ENCODE measurements at regions not wholly inside any gene's neighbourhood (a gene's known extent, or its start where the extent isn't known, plus 50 kb on each side); places are given as distances from the start of the nearest gene placed in this dataset.

DNA sequence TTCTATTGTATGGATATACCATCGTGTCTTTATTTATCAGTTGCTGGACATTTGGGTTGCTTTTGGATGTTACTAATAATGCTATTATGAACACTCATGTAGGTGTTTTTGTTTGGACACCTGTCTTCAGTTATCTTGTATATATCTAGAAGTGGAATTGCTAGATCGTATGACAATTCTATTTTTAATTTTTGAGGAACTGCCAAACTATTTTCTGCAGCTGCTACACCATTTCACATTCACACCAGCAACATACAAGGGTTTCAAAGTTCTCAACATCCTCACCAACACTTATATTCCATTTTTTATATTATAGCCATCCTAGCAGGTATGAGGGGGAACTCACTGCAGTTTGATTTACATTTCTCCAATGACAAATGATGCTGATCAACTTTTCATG, 324.6 kb downstream of the CAAP1 start:
- TF ChIP-seq EZH2 (IDR thresholded peaks at IDR 0.05; ENCODE audit: borderline replicate concordance, low read depth, low read length, poor library complexity, severe bottlenecking) = no peak
- TF ChIP-seq, protein P1, sequence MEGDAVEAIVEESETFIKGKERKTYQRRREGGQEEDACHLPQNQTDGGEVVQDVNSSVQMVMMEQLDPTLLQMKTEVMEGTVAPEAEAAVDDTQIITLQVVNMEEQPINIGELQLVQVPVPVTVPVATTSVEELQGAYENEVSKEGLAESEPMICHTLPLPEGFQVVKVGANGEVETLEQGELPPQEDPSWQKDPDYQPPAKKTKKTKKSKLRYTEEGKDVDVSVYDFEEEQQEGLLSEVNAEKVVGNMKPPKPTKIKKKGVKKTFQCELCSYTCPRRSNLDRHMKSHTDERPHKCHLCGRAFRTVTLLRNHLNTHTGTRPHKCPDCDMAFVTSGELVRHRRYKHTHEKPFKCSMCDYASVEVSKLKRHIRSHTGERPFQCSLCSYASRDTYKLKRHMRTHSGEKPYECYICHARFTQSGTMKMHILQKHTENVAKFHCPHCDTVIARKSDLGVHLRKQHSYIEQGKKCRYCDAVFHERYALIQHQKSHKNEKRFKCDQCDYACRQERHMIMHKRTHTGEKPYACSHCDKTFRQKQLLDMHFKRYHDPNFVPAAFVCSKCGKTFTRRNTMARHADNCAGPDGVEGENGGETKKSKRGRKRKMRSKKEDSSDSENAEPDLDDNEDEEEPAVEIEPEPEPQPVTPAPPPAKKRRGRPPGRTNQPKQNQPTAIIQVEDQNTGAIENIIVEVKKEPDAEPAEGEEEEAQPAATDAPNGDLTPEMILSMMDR (conservative IDR thresholded peaks at IDR 0.05; ENCODE audit: low read depth, low read length) = no peak
- BruUV-seq (replicated peaks) = no TSS peak
- ChIA-PET CTCF (no interaction called here), POLR2A (ENCODE audit: low non-redundant PET) (no interaction called here)
- H3K27ac ChIP-seq (ENCODE audit: low read depth, low read length, poor library complexity, severe bottlenecking) = no peak overlapping the region
- no peaks in the 10 kb centered on the region for H3K4me1 ChIP-seq (ENCODE audit: insufficient read depth, low read length, poor library complexity, severe bottlenecking)
- no peaks in the 10 kb centered on the region for H3K27me3 ChIP-seq (replicated peaks; ENCODE audit: insufficient read depth, low read depth, low read length, poor library complexity)
- intact Hi-C loops (cut with micrococcal nuclease; ENCODE audit: unreplicated experiment) = no loop called here
- H3K36me3 ChIP-seq (ENCODE audit: insufficient read depth, low read length, poor library complexity, severe bottlenecking) = no peaks in the 10 kb centered on the region
- H3K4me3 ChIP-seq (ENCODE audit: low read depth, low read length, poor library complexity, severe bottlenecking) = no peak overlapping the region
- no peak for DNase-seq (ENCODE audit: low spot score)
- H3K9me3 ChIP-seq (ENCODE audit: low read depth, low read length, poor library complexity, severe bottlenecking) = no peaks in the 10 kb centered on the region

DNA sequence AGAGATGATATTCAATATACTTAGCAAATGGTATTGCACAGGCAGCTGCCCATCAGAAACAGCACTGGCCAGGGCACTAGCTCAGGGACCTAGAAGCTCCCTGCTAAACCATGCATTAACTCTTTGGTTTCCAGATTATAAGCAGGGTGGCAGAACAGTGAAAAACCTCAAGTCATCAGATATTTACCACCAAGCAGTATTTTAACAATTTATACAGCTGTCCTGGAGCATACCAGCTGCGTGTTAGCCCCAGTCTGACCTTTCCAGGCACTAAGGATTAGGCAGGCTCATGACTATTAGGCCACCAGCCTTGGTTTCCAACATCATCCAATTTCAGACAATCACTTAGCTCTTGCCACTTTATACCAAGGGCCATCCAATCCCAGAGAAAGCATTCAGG, 326.5 kb downstream of the CAAP1 start:
- intact Hi-C loops (cut with micrococcal nuclease; ENCODE audit: unreplicated experiment) = no loop called here
- Histone ChIP-seq H3K36me3 (ENCODE audit: insufficient read depth, low read length, poor library complexity, severe bottlenecking) (no peaks in the 10 kb centered on the region), H3K27ac (ENCODE audit: low read depth, low read length, poor library complexity, severe bottlenecking) (no peak overlapping the region), H3K4me1 (ENCODE audit: insufficient read depth, low read length, poor library complexity, severe bottlenecking) (no peaks in the 10 kb centered on the region), H3K27me3 (replicated peaks; ENCODE audit: insufficient read depth, low read depth, low read length, poor library complexity) (no peaks in the 10 kb centered on the region), H3K4me3 (ENCODE audit: low read depth, low read length, poor library complexity, severe bottlenecking) (no peak overlapping the region), H3K9me3 (ENCODE audit: low read depth, low read length, poor library complexity, severe bottlenecking) (no peaks in the 10 kb centered on the region)
- ChIA-PET POLR2A (ENCODE audit: low non-redundant PET) (no interaction called here), CTCF (no interaction called here)
- TF ChIP-seq EZH2 (IDR thresholded peaks at IDR 0.05; ENCODE audit: borderline replicate concordance, low read depth, low read length, poor library complexity, severe bottlenecking) = no peak
- DNase-seq (ENCODE audit: low spot score) = no peak
- no TSS peak for BruUV-seq (replicated peaks)

DNA sequence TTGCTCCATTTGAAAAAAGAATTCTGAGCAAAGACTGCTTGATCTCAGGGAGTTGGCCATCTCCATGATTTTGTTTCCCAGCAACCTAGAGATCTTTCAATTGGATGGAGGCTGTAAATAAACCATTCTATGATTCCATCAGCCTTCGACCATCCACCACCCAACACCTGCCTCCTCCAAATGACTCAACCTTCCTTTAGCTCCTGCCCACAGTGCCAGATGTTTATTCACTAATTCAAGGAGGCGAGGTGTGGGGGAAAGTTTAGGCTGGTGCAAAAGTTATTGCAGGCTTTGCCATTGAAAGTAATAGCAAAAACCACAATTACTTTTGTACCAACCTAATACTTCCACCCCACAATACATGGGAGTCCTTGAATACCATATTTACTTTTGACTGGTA, 327.5 kb downstream of the CAAP1 start:
- Histone ChIP-seq H3K27ac (ENCODE audit: low read depth, low read length, poor library complexity, severe bottlenecking) (no peak overlapping the region), H3K27me3 (replicated peaks; ENCODE audit: insufficient read depth, low read depth, low read length, poor library complexity) (no peaks in the 10 kb centered on the region), H3K9me3 (ENCODE audit: low read depth, low read length, poor library complexity, severe bottlenecking) (no peaks in the 10 kb centered on the region), H3K36me3 (ENCODE audit: insufficient read depth, low read length, poor library complexity, severe bottlenecking) (no peaks in the 10 kb centered on the region), H3K4me3 (ENCODE audit: low read depth, low read length, poor library complexity, severe bottlenecking) (no peak overlapping the region), H3K4me1 (ENCODE audit: insufficient read depth, low read length, poor library complexity, severe bottlenecking) (no peaks in the 10 kb centered on the region)
- BruUV-seq (replicated peaks) = no TSS peak
- intact Hi-C loops (cut with micrococcal nuclease; ENCODE audit: unreplicated experiment) = no loop called here
- no peak for DNase-seq (ENCODE audit: low spot score)
- no peak for TF ChIP-seq EZH2 (IDR thresholded peaks at IDR 0.05; ENCODE audit: borderline replicate concordance, low read depth, low read length, poor library complexity, severe bottlenecking)
- TF ChIP-seq, protein P1 (conservative IDR thresholded peaks at IDR 0.05; ENCODE audit: low read depth, low read length) = no peak
- ChIA-PET POLR2A (ENCODE audit: low non-redundant PET) (no interaction called here), CTCF (no interaction called here)

DNA sequence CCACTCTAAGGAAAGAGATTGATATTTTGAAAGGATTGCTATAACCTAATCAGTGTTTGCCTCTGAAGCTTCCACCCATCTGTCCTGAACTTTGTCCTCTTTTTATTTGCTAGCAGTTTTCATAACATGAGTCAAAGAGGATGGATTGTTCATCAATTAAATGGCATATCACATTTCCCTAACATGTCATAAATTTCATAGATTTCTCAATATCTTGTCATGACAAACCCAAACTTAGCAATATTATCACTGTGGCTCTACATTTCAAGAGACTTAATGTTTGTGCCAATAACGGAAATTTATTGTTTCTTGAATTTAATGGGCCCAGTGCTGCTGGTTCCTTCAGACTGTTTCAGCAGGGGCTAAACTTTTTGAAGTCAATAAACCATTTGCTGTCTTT, 330.3 kb downstream of the CAAP1 start:
- no peaks in the 10 kb centered on the region for H3K9me3 ChIP-seq (ENCODE audit: low read depth, low read length, poor library complexity, severe bottlenecking)
- no peaks in the 10 kb centered on the region for H3K27me3 ChIP-seq (replicated peaks; ENCODE audit: insufficient read depth, low read depth, low read length, poor library complexity)
- CTCF ChIA-PET = no interaction called here
- H3K4me1 ChIP-seq (ENCODE audit: insufficient read depth, low read length, poor library complexity, severe bottlenecking) = no peaks in the 10 kb centered on the region
- no peak for TF ChIP-seq EZH2 (IDR thresholded peaks at IDR 0.05; ENCODE audit: borderline replicate concordance, low read depth, low read length, poor library complexity, severe bottlenecking)
- TF ChIP-seq, protein P1 (conservative IDR thresholded peaks at IDR 0.05; ENCODE audit: low read depth, low read length) = no peak
- intact Hi-C loops (cut with micrococcal nuclease; ENCODE audit: unreplicated experiment) = no loop called here
- H3K27ac ChIP-seq (ENCODE audit: low read depth, low read length, poor library complexity, severe bottlenecking) = no peak overlapping the region
- no peaks in the 10 kb centered on the region for H3K36me3 ChIP-seq (ENCODE audit: insufficient read depth, low read length, poor library complexity, severe bottlenecking)
- no TSS peak for BruUV-seq (replicated peaks)
- POLR2A ChIA-PET (ENCODE audit: low non-redundant PET) = no interaction called here
- no peak overlapping the region for H3K4me3 ChIP-seq (ENCODE audit: low read depth, low read length, poor library complexity, severe bottlenecking)
- DNase-seq (ENCODE audit: low spot score) = no peak

Measured in A673 (cell line).